ENCODE measurements at regions not wholly inside any gene's neighbourhood (a gene's known extent, or its start where the extent isn't known, plus 50 kb on each side); places are given as distances from the start of the nearest gene placed in this dataset.

DNA sequence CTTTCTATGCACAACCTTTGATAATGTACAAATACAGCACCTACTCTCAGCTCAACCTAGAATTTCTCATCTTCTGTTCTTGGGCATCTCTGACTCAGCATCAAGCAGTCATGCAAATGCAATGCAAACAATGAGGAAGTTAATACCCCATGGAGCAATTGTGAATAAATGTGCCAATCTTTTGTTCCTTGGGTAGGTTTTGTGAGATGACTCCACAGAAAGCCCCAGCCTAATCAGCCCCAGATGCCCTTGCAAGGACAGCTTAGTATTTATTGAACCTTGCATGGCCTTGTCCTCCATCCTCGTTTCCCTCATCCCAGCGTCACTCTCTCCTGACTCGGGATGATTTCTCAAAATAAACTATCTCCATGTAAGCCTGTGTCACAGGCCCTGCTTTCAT is 494.7 kb upstream of the NECTIN3 start (continued):
- TF ChIP-seq, protein P1, sequence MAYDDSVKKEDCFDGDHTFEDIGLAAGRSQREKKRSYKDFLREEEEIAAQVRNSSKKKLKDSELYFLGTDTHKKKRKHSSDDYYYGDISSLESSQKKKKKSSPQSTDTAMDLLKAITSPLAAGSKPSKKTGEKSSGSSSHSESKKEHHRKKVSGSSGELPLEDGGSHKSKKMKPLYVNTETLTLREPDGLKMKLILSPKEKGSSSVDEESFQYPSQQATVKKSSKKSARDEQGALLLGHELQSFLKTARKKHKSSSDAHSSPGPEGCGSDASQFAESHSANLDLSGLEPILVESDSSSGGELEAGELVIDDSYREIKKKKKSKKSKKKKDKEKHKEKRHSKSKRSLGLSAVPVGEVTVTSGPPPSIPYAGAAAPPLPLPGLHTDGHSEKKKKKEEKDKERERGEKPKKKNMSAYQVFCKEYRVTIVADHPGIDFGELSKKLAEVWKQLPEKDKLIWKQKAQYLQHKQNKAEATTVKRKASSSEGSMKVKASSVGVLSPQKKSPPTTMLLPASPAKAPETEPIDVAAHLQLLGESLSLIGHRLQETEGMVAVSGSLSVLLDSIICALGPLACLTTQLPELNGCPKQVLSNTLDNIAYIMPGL (CRISPR knock-in tag; IDR thresholded peaks at IDR 0.05), result no peak
- no peak for TF ChIP-seq ZBTB21 (CRISPR knock-in tag; IDR thresholded peaks at IDR 0.05; ENCODE audit: borderline replicate concordance)
- TF ChIP-seq, protein P2, sequence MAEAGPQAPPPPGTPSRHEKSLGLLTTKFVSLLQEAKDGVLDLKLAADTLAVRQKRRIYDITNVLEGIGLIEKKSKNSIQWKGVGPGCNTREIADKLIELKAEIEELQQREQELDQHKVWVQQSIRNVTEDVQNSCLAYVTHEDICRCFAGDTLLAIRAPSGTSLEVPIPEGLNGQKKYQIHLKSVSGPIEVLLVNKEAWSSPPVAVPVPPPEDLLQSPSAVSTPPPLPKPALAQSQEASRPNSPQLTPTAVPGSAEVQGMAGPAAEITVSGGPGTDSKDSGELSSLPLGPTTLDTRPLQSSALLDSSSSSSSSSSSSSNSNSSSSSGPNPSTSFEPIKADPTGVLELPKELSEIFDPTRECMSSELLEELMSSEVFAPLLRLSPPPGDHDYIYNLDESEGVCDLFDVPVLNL (CRISPR knock-in tag; IDR thresholded peaks at IDR 0.05; ENCODE audit: borderline replicate concordance, low read depth), result no peak
- TF ChIP-seq EMX1 (CRISPR knock-in tag; IDR thresholded peaks at IDR 0.05), result no peak
- no peak for TF ChIP-seq ZNF232 (CRISPR knock-in tag; IDR thresholded peaks at IDR 0.05)
- TF ChIP-seq NR1H2 (CRISPR knock-in tag; IDR thresholded peaks at IDR 0.05), result no peak
- no peak for TF ChIP-seq RORB (CRISPR knock-in tag; IDR thresholded peaks at IDR 0.05)
- TF ChIP-seq, protein P3, sequence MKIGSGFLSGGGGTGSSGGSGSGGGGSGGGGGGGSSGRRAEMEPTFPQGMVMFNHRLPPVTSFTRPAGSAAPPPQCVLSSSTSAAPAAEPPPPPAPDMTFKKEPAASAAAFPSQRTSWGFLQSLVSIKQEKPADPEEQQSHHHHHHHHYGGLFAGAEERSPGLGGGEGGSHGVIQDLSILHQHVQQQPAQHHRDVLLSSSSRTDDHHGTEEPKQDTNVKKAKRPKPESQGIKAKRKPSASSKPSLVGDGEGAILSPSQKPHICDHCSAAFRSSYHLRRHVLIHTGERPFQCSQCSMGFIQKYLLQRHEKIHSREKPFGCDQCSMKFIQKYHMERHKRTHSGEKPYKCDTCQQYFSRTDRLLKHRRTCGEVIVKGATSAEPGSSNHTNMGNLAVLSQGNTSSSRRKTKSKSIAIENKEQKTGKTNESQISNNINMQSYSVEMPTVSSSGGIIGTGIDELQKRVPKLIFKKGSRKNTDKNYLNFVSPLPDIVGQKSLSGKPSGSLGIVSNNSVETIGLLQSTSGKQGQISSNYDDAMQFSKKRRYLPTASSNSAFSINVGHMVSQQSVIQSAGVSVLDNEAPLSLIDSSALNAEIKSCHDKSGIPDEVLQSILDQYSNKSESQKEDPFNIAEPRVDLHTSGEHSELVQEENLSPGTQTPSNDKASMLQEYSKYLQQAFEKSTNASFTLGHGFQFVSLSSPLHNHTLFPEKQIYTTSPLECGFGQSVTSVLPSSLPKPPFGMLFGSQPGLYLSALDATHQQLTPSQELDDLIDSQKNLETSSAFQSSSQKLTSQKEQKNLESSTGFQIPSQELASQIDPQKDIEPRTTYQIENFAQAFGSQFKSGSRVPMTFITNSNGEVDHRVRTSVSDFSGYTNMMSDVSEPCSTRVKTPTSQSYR (CRISPR knock-in tag; IDR thresholded peaks at IDR 0.05), result no peak
- TF ChIP-seq, protein P4, sequence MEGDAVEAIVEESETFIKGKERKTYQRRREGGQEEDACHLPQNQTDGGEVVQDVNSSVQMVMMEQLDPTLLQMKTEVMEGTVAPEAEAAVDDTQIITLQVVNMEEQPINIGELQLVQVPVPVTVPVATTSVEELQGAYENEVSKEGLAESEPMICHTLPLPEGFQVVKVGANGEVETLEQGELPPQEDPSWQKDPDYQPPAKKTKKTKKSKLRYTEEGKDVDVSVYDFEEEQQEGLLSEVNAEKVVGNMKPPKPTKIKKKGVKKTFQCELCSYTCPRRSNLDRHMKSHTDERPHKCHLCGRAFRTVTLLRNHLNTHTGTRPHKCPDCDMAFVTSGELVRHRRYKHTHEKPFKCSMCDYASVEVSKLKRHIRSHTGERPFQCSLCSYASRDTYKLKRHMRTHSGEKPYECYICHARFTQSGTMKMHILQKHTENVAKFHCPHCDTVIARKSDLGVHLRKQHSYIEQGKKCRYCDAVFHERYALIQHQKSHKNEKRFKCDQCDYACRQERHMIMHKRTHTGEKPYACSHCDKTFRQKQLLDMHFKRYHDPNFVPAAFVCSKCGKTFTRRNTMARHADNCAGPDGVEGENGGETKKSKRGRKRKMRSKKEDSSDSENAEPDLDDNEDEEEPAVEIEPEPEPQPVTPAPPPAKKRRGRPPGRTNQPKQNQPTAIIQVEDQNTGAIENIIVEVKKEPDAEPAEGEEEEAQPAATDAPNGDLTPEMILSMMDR (IDR thresholded peaks at IDR 0.05), result no peak
- TF ChIP-seq TEAD4 (CRISPR knock-in tag; IDR thresholded peaks at IDR 0.05), result no peak
- TF ChIP-seq, protein P5, sequence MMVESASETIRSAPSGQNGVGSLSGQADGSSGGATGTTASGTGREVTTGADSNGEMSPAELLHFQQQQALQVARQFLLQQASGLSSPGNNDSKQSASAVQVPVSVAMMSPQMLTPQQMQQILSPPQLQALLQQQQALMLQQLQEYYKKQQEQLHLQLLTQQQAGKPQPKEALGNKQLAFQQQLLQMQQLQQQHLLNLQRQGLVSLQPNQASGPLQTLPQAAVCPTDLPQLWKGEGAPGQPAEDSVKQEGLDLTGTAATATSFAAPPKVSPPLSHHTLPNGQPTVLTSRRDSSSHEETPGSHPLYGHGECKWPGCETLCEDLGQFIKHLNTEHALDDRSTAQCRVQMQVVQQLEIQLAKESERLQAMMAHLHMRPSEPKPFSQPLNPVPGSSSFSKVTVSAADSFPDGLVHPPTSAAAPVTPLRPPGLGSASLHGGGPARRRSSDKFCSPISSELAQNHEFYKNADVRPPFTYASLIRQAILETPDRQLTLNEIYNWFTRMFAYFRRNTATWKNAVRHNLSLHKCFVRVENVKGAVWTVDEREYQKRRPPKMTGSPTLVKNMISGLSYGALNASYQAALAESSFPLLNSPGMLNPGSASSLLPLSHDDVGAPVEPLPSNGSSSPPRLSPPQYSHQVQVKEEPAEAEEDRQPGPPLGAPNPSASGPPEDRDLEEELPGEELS (CRISPR knock-in tag; IDR thresholded peaks at IDR 0.05), result peak; percentile 46; the same call in 1 of the 2 replicates
- TF ChIP-seq, protein P6, sequence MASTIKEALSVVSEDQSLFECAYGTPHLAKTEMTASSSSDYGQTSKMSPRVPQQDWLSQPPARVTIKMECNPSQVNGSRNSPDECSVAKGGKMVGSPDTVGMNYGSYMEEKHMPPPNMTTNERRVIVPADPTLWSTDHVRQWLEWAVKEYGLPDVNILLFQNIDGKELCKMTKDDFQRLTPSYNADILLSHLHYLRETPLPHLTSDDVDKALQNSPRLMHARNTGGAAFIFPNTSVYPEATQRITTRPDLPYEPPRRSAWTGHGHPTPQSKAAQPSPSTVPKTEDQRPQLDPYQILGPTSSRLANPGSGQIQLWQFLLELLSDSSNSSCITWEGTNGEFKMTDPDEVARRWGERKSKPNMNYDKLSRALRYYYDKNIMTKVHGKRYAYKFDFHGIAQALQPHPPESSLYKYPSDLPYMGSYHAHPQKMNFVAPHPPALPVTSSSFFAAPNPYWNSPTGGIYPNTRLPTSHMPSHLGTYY (CRISPR knock-in tag; IDR thresholded peaks at IDR 0.05), result no peak
- no peak for TF ChIP-seq NR2C2 (CRISPR knock-in tag; IDR thresholded peaks at IDR 0.05)
- TF ChIP-seq, protein P7, sequence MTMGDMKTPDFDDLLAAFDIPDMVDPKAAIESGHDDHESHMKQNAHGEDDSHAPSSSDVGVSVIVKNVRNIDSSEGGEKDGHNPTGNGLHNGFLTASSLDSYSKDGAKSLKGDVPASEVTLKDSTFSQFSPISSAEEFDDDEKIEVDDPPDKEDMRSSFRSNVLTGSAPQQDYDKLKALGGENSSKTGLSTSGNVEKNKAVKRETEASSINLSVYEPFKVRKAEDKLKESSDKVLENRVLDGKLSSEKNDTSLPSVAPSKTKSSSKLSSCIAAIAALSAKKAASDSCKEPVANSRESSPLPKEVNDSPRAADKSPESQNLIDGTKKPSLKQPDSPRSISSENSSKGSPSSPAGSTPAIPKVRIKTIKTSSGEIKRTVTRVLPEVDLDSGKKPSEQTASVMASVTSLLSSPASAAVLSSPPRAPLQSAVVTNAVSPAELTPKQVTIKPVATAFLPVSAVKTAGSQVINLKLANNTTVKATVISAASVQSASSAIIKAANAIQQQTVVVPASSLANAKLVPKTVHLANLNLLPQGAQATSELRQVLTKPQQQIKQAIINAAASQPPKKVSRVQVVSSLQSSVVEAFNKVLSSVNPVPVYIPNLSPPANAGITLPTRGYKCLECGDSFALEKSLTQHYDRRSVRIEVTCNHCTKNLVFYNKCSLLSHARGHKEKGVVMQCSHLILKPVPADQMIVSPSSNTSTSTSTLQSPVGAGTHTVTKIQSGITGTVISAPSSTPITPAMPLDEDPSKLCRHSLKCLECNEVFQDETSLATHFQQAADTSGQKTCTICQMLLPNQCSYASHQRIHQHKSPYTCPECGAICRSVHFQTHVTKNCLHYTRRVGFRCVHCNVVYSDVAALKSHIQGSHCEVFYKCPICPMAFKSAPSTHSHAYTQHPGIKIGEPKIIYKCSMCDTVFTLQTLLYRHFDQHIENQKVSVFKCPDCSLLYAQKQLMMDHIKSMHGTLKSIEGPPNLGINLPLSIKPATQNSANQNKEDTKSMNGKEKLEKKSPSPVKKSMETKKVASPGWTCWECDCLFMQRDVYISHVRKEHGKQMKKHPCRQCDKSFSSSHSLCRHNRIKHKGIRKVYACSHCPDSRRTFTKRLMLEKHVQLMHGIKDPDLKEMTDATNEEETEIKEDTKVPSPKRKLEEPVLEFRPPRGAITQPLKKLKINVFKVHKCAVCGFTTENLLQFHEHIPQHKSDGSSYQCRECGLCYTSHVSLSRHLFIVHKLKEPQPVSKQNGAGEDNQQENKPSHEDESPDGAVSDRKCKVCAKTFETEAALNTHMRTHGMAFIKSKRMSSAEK (CRISPR knock-in tag; IDR thresholded peaks at IDR 0.05; ENCODE audit: borderline replicate concordance), result peak; percentile 51; the same call in 1 of the 2 replicates
- TF ChIP-seq, protein P8, sequence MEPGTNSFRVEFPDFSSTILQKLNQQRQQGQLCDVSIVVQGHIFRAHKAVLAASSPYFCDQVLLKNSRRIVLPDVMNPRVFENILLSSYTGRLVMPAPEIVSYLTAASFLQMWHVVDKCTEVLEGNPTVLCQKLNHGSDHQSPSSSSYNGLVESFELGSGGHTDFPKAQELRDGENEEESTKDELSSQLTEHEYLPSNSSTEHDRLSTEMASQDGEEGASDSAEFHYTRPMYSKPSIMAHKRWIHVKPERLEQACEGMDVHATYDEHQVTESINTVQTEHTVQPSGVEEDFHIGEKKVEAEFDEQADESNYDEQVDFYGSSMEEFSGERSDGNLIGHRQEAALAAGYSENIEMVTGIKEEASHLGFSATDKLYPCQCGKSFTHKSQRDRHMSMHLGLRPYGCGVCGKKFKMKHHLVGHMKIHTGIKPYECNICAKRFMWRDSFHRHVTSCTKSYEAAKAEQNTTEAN (CRISPR knock-in tag; IDR thresholded peaks at IDR 0.05), result 0 out of 2 replicates have a peak, but pooled peaks have one; percentile 69
- peak; percentile 71; the same call in 1 of the 2 replicates for TF ChIP-seq ETV6 (CRISPR knock-in tag; IDR thresholded peaks at IDR 0.05)
- no peak for TF ChIP-seq ZNF138 (CRISPR knock-in tag; conservative IDR thresholded peaks at IDR 0.05)
- TF ChIP-seq PRRX2 (CRISPR knock-in tag; IDR thresholded peaks at IDR 0.05), result no peak

Measured in WTC11 (cell line).